AG04449 (cell line): ENCODE measurements at regions not wholly inside any gene's neighbourhood (a gene's known extent, or its start where the extent isn't known, plus 50 kb on each side); places are given as distances from the start of the nearest gene placed in this dataset.
A peak's percentile ranks its signal among the peaks of the same experiment; 100 is the strongest.

ENCODE experiments used
- CTCF ChIA-PET: fragments of 350-600 bp; formaldehyde crosslinking; extraction: SDS; loops from one replicate; lab custom pipeline; 2021; ENCODE audit warnings: antibody characterized with exemption; lab: Yijun Ruan, JAX
- POLR2A ChIA-PET: fragments of 400-600, 350-600 bp; formaldehyde crosslinking; extraction: SDS; loops from one replicate; lab custom pipeline; 2020; ENCODE audit warnings: antibody characterized with exemption, inconsistent platforms; lab: Yijun Ruan, JAX
- DNase-seq: peaks from one replicate; pipeline ENCODE4 v3.0.0-alpha.2; 2010; ENCODE audit warnings: low read depth, low spot score
- H3K4me3 ChIP-seq: 2 replicates; pipeline ENCODE4 v1.5.1; 2011; ENCODE audit warnings: low read depth, mild to moderate bottlenecking, control low read depth, low read length
- TF ChIP-seq, protein P1 (sequence below): IDR thresholded peaks from one replicate; pipeline ENCODE4 v1.5.1; 2011; ENCODE audit warnings: mild to moderate bottlenecking, moderate library complexity, low read length, control low read depth, inconsistent platforms; ENCODE audit not compliant: insufficient read depth; ENCODE audit errors: missing control alignments

DNA sequence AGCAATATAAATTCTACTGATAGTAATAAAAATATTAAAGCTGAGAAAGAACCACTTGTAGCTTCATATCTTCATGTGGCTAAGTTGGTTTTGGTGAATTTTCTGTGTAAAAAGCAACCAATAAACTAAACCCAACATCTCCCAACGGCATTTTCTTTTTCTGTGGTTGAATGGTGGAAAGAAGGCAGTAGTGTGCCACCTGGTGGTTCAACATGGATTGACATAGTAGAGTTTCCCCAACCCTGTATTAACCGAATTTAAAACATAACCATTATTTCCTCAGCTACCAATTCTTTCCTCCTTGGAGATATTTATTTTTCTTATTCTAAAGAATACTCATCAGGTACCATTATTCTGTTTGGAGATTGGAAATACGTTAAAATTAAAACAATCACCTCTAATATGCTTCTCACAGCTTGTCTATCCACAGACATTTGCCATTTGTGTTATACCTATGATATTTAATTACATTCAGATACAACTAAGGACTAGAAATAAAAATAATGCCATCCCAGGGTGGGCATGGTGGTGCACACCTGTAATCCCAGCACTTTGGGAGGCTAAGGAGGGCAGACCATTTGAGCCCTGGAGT, 117.1 kb upstream of the EEF1E1 start:
- ChIA-PET POLR2A (interaction anchor here (1.7 kb wide), 1 partner anchor 88 kb away, joined by 5 read pairs; no protein-coding TSS in a partner anchor), CTCF (interaction anchor here (0.6 to 9.0 kb wide), 45 partner anchors 8 to 182 kb away, joined by 3 to 768 read pairs (median 6); partner anchors contain the start of genes BLOC1S5 and EEF1E1)
- TF ChIP-seq, protein P1, sequence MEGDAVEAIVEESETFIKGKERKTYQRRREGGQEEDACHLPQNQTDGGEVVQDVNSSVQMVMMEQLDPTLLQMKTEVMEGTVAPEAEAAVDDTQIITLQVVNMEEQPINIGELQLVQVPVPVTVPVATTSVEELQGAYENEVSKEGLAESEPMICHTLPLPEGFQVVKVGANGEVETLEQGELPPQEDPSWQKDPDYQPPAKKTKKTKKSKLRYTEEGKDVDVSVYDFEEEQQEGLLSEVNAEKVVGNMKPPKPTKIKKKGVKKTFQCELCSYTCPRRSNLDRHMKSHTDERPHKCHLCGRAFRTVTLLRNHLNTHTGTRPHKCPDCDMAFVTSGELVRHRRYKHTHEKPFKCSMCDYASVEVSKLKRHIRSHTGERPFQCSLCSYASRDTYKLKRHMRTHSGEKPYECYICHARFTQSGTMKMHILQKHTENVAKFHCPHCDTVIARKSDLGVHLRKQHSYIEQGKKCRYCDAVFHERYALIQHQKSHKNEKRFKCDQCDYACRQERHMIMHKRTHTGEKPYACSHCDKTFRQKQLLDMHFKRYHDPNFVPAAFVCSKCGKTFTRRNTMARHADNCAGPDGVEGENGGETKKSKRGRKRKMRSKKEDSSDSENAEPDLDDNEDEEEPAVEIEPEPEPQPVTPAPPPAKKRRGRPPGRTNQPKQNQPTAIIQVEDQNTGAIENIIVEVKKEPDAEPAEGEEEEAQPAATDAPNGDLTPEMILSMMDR: peak; percentile 66
- DNase-seq: no peak
- H3K4me3 ChIP-seq: no peak overlapping the region

DNA sequence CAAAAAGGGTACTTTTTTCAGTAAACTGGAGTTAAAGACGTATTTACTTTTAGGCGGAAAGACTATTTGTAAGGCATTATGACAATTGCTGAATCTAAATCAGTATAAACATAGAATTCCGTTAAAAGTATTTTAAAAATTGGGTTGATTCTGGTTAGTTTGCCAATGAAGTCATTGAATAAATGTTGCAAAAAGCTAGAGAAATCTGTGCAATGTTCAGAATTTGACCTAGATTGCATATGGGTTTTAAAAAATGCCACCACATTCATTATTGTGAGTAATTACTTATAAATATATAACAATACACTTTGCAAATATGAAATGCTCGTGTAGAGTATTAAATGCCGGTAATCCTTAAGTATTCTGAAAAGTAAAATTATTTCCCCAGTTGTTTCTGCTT, 116.5 kb upstream of the EEF1E1 start:
- no peak overlapping the region for H3K4me3 ChIP-seq
- CTCF ChIA-PET: interaction anchor here (0.6 to 9.0 kb wide), 47 partner anchors 9 to 181 kb away, joined by 3 to 768 read pairs (median 5); partner anchors contain the start of genes BLOC1S5 and EEF1E1
- TF ChIP-seq, protein P1: no peak
- POLR2A ChIA-PET: interaction anchor here (1.7 kb wide), 1 partner anchor 87 kb away, joined by 5 read pairs; no protein-coding TSS in a partner anchor
- no peak for DNase-seq

DNA sequence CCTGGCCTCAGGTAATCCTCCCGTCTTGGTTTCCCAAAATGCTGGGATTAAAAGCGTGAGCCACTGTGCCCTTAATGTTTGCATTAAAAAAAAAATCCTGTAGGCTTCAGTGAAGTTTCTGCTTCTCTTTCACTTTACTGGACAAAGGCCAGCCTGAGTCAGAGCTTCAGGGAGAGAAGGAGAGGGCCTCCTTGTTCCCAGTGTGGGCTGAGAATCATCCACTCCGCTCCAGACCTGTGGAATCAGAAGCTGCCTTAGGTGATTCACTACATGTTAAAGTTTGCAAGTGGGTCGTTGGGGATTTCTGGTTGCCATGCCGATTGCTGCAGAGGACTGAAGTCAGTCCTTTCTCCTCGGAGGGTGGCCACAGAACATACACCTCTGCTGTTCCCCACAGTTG, 113.3 kb upstream of the EEF1E1 start:
- H3K4me3 ChIP-seq: no peak overlapping the region
- ChIA-PET POLR2A (no interaction called here), CTCF (interaction anchor here (1.1 to 10.8 kb wide), 2 partner anchors 86 to 98 kb away, joined by 3 to 133 read pairs; no protein-coding TSS in a partner anchor)
- DNase-seq: peak; percentile 29
- TF ChIP-seq, protein P1: no peak

DNA sequence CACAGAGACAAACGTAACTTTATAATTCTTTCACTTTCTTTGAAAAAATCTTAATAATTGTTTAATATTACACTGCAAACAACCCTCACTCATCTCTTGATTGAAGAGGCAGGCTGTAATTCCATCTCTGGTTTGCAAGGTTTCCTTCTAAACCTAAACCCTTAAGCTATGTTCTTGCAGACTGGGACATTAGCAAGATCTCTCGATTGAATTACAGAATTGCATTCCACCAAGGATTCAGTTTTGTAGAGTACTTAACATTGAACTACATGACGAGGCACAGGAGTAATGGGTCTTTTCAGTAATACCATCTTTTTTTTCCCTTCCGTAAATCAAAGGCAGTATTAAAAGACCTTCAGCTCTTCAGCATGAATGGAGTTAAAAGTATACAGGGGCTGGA, 111.6 kb upstream of the EEF1E1 start:
- ChIA-PET POLR2A (no interaction called here), CTCF (interaction anchor here (10.8 kb wide), 1 partner anchor 84 kb away, joined by 133 read pairs; no protein-coding TSS in a partner anchor)
- TF ChIP-seq, protein P1: no peak
- no peak overlapping the region for H3K4me3 ChIP-seq
- DNase-seq: no peak

DNA sequence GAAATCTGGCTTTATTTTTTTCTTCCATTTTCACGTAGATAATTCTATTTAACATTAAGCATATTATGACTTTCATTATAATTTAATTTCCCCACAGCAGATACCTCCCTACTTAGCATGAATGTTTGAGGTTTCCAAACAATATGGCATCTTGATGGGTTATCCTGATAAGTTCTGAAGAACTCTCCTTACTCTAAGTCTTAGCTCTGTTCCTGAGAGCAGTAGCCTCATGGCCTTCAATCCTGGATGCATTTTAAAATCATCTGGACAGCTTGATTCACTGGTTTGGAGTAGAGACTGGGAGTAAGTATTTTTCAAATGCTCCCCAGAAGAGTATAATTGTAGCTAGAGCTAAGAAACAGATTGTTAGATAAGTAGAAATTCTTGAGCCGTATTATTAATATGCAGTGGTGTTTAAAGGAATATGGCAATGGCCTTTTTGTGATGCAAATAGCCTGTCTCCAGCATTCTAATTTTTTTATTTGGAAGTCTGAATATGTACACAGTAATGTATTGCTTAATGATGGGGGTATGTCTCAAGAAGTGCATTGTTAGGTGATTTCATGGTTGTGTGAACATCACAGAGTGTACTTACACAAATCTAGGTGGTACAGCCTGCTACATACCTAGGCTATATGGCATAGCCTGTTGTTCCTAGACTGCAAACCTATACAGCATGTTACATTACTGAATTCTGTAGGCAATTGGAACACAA, 110.5 kb upstream of the EEF1E1 start:
- no peak overlapping the region for H3K4me3 ChIP-seq
- TF ChIP-seq, protein P1: no peak
- DNase-seq: no peak
- POLR2A ChIA-PET: no interaction called here
- CTCF ChIA-PET: interaction anchor here (10.8 kb wide), 1 partner anchor 83 kb away, joined by 133 read pairs; no protein-coding TSS in a partner anchor

DNA sequence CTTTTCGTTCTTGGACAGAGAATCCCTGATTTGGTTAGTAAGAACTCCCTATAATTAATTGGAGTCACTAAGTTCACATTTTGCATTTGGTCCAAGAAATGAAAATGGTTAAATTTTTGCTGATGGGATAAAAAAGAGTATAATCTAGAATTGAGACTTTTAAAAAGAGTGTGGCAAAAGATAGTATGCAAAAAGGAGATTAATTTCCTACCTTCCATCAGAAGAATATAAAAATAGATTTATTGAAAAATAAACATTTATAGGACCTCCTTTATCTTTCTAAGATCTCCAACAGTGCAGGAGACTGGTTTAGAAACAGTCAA, 105.5 kb upstream of the EEF1E1 start:
- TF ChIP-seq, protein P1: no peak
- ChIA-PET CTCF (interaction anchor here (6.4 to 10.8 kb wide), 2 partner anchors 11 to 78 kb away, joined by 57 to 133 read pairs; no protein-coding TSS in a partner anchor), POLR2A (no interaction called here)
- DNase-seq: no peak
- no peak overlapping the region for H3K4me3 ChIP-seq
